ENCODE measurements at regions not wholly inside any gene's neighbourhood (a gene's known extent, or its start where the extent isn't known, plus 50 kb on each side); places are given as distances from the start of the nearest gene placed in this dataset.

DNA sequence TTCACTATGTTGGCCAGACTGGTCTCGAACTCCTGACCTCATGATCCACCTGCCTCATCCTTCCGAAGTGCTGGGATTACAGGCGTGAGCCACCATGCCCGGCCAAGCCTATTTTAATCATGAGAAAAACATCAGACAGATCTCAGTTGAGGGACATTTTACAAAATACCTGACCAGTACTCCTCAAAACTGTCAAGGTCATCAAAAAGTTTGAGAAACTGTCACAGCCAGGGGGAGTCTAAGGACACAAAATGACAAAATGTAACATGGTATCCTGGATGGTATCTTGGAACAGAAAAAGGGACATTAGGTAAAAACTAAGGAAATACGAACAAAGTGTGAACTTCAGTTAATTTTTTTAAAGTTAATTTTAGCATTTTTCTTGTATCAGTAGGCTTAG, 219.8 kb upstream of the PPP1R3A start:
- no peak overlapping the region for H3K27ac ChIP-seq
- no peaks in the 10 kb centered on the region for H3K27me3 ChIP-seq (ENCODE audit: low read depth)
- H3K4me1 ChIP-seq, result no peaks in the 10 kb centered on the region
- intact Hi-C loops (cut with DNase I), result no loop called here
- ATAC-seq (no peak), DNase-seq (no peak)
- H3K36me3 ChIP-seq, result no peaks in the 10 kb centered on the region
- TF ChIP-seq, protein P1, sequence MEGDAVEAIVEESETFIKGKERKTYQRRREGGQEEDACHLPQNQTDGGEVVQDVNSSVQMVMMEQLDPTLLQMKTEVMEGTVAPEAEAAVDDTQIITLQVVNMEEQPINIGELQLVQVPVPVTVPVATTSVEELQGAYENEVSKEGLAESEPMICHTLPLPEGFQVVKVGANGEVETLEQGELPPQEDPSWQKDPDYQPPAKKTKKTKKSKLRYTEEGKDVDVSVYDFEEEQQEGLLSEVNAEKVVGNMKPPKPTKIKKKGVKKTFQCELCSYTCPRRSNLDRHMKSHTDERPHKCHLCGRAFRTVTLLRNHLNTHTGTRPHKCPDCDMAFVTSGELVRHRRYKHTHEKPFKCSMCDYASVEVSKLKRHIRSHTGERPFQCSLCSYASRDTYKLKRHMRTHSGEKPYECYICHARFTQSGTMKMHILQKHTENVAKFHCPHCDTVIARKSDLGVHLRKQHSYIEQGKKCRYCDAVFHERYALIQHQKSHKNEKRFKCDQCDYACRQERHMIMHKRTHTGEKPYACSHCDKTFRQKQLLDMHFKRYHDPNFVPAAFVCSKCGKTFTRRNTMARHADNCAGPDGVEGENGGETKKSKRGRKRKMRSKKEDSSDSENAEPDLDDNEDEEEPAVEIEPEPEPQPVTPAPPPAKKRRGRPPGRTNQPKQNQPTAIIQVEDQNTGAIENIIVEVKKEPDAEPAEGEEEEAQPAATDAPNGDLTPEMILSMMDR (IDR thresholded peaks at IDR 0.05), result no peak
- no peaks in the 10 kb centered on the region for H3K9me3 ChIP-seq
- no peak overlapping the region for H3K4me3 ChIP-seq

DNA sequence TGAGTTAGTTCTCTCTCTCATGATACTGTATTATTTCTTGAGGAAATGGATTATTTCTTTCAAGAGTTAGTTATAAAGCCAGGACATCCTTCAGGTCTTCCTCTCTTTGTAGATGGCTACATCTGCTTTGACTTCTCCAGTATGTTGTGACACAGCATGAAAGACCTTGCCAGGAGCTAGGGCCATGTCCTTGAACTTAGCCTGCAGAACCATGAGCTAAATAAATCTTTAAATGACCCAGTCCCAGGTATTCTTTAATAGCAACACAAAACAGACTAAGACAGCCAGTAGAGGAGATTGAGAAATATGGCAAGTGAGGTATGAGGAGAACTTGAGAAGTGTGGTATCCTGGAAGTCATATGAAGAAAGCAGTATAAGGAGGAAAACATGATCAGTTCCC, 214.9 kb upstream of the PPP1R3A start:
- no peaks in the 10 kb centered on the region for H3K4me1 ChIP-seq
- intact Hi-C loops (cut with DNase I), result no loop called here
- DNase-seq (no peak), ATAC-seq (no peak)
- no peaks in the 10 kb centered on the region for H3K27me3 ChIP-seq (ENCODE audit: low read depth)
- no peak overlapping the region for H3K4me3 ChIP-seq
- no peaks in the 10 kb centered on the region for H3K36me3 ChIP-seq
- H3K9me3 ChIP-seq, result no peaks in the 10 kb centered on the region
- TF ChIP-seq, protein P1 (IDR thresholded peaks at IDR 0.05), result no peak
- no peak overlapping the region for H3K27ac ChIP-seq

DNA sequence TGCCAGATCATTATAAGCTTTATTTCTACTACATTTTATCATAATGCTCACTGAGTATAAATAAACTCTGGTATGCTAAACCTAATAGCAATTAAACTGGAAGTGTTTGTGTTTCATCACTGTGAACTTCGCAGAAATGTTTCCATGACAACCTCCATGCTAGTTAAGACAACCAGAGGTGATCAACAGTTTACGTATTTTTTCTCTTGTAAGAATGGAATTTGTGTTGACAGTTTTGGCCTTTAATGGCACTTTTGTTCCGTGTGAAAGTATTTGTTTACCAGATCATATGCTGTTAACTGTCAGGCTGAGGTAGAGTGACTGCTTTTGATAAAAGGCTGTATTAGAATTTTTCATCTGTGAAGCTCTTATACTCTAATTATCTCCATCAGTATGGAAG, 212.1 kb upstream of the PPP1R3A start:
- H3K27ac ChIP-seq, result no peak overlapping the region
- H3K27me3 ChIP-seq (ENCODE audit: low read depth), result no peaks in the 10 kb centered on the region
- intact Hi-C loops (cut with DNase I), result no loop called here
- no peaks in the 10 kb centered on the region for H3K36me3 ChIP-seq
- H3K9me3 ChIP-seq, result no peaks in the 10 kb centered on the region
- DNase-seq, result no peak
- no peak for ATAC-seq
- no peak overlapping the region for H3K4me3 ChIP-seq
- no peaks in the 10 kb centered on the region for H3K4me1 ChIP-seq
- TF ChIP-seq, protein P1 (IDR thresholded peaks at IDR 0.05), result no peak

DNA sequence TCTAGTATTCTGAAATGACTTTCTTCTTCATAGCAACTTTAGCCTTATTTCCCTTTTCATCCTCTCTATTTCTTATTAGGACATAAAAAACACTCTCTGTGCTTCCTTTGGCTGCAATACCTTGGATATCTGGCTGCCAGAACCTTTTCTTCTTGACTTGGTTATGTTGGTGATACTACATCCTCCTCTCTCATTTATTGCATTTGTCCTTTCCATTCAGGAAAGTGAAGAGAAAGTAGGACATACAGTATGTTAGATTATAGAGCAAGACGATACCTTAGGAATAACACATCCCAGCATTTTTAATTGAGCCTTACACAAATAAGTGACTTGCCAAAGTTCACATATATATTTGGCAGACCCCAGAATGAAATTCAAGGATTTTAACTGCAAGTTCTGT, 210.1 kb upstream of the PPP1R3A start:
- TF ChIP-seq, protein P1 (IDR thresholded peaks at IDR 0.05), result no peak
- ATAC-seq, result no peak
- intact Hi-C loops (cut with DNase I), result no loop called here

DNA sequence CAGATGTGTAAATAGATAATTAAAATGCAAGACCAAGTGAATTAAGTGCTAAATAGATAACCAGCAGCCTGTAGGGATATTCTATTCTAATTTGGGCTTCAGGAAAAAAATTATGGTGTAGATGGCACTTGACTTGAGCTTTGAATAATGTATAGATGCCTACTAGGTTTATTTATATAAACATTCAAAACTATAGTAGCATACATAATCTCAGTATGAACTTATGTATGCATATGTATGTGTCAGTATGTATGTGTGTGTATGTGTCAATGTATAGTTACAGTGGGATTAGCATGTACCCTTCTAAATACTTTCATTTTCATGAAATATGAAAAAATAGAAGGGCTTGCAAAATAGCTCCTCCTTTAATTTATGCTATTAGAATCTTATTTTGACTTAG, 207.3 kb upstream of the PPP1R3A start:
- intact Hi-C loops (cut with DNase I), result no loop called here
- no peak for DNase-seq
- Histone ChIP-seq H3K9me3 (no peaks in the 10 kb centered on the region), H3K4me3 (no peak overlapping the region), H3K4me1 (no peaks in the 10 kb centered on the region), H3K36me3 (no peaks in the 10 kb centered on the region), H3K27ac (no peak overlapping the region), H3K27me3 (ENCODE audit: low read depth) (no peaks in the 10 kb centered on the region)
- TF ChIP-seq, protein P1 (IDR thresholded peaks at IDR 0.05), result no peak
- ATAC-seq, result no peak

More for the DNA sequence above, 210.1 kb upstream of the PPP1R3A start:
- no peaks in the 10 kb centered on the region for H3K36me3 ChIP-seq
- no peak for DNase-seq
- H3K27ac ChIP-seq, result no peak overlapping the region
- no peaks in the 10 kb centered on the region for H3K27me3 ChIP-seq (ENCODE audit: low read depth)
- H3K4me3 ChIP-seq, result no peak overlapping the region
- H3K9me3 ChIP-seq, result no peaks in the 10 kb centered on the region
- no peaks in the 10 kb centered on the region for H3K4me1 ChIP-seq

DNA sequence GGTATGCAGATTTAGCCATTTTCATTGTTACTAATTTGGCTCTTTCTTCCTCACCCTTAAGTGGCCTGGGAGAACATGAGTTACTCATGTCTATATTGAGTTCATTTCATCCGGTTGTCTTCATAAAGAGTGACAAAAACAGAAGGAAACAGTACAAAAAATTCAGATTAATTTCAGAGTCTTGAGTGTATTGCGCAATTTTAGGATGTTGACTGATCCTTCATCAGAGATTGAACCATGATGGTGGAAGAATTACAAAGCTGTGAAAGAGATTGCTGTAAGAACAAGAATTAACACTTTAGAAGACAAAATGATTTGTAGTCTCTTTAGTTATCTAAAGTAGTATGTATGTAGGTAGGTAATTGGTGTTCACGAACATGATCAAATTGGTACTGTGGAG, 194.0 kb upstream of the PPP1R3A start:
- Histone ChIP-seq H3K27me3 (ENCODE audit: low read depth) (no peaks in the 10 kb centered on the region), H3K9me3 (no peaks in the 10 kb centered on the region), H3K4me1 (no peaks in the 10 kb centered on the region), H3K27ac (no peak overlapping the region), H3K36me3 (no peaks in the 10 kb centered on the region), H3K4me3 (no peak overlapping the region)
- no peak for DNase-seq
- intact Hi-C loops (cut with DNase I), result no loop called here
- ATAC-seq, result no peak
- TF ChIP-seq, protein P1 (IDR thresholded peaks at IDR 0.05), result no peak

Measured in lower lobe of right lung (tissue), 2 donors.